ENCODE measurements at regions not wholly inside any gene's neighbourhood (a gene's known extent, or its start where the extent isn't known, plus 50 kb on each side); places are given as distances from the start of the nearest gene placed in this dataset.
"Not testable (repeated sequence)": the region's sequence is repeated elsewhere in the genome, so short reads cannot be mapped to it uniquely, and the experiment has no call there.

DNA sequence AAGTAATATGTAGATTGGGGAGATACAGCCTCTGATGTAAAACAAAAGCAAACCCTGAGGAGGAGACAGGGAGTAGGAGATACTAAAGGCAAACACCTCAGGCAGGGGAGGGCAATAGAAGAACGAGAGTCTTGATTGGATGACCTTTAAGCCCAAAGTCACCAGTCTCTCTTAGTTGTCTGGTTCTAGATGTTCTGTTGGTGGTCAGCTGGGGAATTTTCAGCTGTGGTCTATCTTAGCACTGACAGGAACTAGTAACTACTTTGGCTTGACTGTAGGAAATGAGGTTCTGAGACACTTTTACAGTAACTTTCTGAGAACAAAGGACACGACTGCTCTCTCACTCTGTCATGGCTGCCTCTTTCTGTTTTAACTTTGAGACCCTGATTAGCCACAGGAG lies 290.7 kb upstream of the MIR17HG start:
- peak overlapping the region; percentile 53 for H3K4me2 ChIP-seq (ENCODE audit: low read length)
- H3K9ac ChIP-seq (ENCODE audit: low read length): peak overlapping the region; percentile 47
- no peaks in the 10 kb centered on the region for H3K36me3 ChIP-seq (replicated peaks; ENCODE audit: low read depth, low read length)
- no peaks in the 10 kb centered on the region for H3K9me3 ChIP-seq (ENCODE audit: insufficient read depth, low read length)
- TF ChIP-seq CTCF (IDR thresholded peaks at IDR 0.05; ENCODE audit: low read depth, low read length) (no peak), EZH2phosphoT487 (IDR thresholded peaks at IDR 0.05; ENCODE audit: low read depth) (no peak)
- peak overlapping the region; percentile 42 for H3K4me3 ChIP-seq (ENCODE audit: low read length)
- no peaks in the 10 kb centered on the region for H4K20me1 ChIP-seq (ENCODE audit: insufficient read depth, low read length)
- peak overlapping the region; percentile 64 for H2AFZ ChIP-seq (ENCODE audit: low read depth, low read length)
- H3K4me1 ChIP-seq (ENCODE audit: low read length): peaks cover 17% of the 10 kb centered on the region
- H3K79me2 ChIP-seq (ENCODE audit: low read length): no peaks in the 10 kb centered on the region
- peak overlapping the region; percentile 71 for H3K27ac ChIP-seq (ENCODE audit: low read length)
- H3K27me3 ChIP-seq (ENCODE audit: low read depth, low read length): no peaks in the 10 kb centered on the region

DNA sequence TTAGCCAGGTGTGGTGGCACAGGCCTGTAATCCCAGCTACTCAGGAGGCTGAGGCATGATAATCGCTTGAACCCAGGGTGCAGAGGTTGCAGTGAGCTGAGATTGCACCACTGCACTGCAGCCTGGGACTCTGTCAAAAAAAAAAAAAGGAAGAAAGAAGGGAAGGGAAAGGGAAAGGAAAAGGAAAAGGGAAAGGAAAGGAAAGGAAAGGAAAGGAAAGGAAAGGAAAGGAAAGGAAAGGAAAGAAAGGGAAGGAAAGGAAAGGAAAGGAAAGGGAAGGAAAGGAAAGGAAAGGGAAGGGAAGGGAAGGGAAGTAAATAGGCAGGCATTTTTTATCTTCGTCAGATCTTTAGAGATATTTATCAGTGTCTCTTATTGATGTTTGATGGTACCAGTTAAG lies 290.0 kb upstream of the MIR17HG start:
- H3K4me3 ChIP-seq (ENCODE audit: low read length); H3K9ac ChIP-seq (ENCODE audit: low read length); H3K79me2 ChIP-seq (ENCODE audit: low read length); H3K36me3 ChIP-seq (replicated peaks; ENCODE audit: low read depth, low read length); H3K9me3 ChIP-seq (ENCODE audit: insufficient read depth, low read length); H3K4me2 ChIP-seq (ENCODE audit: low read length); H4K20me1 ChIP-seq (ENCODE audit: insufficient read depth, low read length); H2AFZ ChIP-seq (ENCODE audit: low read depth, low read length); H3K27ac ChIP-seq (ENCODE audit: low read length); H3K27me3 ChIP-seq (ENCODE audit: low read depth, low read length): not testable (repeated sequence)
- H3K4me1 ChIP-seq (ENCODE audit: low read length): peaks cover 17% of the 10 kb centered on the region

GRCh38 chr13:91058066-91058465 lies 289.4 kb upstream of the MIR17HG start:
- no peaks in the 10 kb centered on the region for H3K27me3 ChIP-seq (ENCODE audit: low read depth, low read length)
- H3K4me1 ChIP-seq (ENCODE audit: low read length): peaks cover 17% of the 10 kb centered on the region
- no peak overlapping the region for H3K27ac ChIP-seq (ENCODE audit: low read length)
- no peak overlapping the region for H3K9ac ChIP-seq (ENCODE audit: low read length)
- no peaks in the 10 kb centered on the region for H3K9me3 ChIP-seq (ENCODE audit: insufficient read depth, low read length)
- no peaks in the 10 kb centered on the region for H3K36me3 ChIP-seq (replicated peaks; ENCODE audit: low read depth, low read length)
- no peak overlapping the region for H3K4me3 ChIP-seq (ENCODE audit: low read length)
- H2AFZ ChIP-seq (ENCODE audit: low read depth, low read length): no peak overlapping the region
- H3K79me2 ChIP-seq (ENCODE audit: low read length): no peaks in the 10 kb centered on the region
- TF ChIP-seq EZH2phosphoT487 (IDR thresholded peaks at IDR 0.05; ENCODE audit: low read depth): no peak
- no peak for TF ChIP-seq CTCF (IDR thresholded peaks at IDR 0.05; ENCODE audit: low read depth, low read length)
- no peaks in the 10 kb centered on the region for H4K20me1 ChIP-seq (ENCODE audit: insufficient read depth, low read length)
- H3K4me2 ChIP-seq (ENCODE audit: low read length): no peak overlapping the region

DNA sequence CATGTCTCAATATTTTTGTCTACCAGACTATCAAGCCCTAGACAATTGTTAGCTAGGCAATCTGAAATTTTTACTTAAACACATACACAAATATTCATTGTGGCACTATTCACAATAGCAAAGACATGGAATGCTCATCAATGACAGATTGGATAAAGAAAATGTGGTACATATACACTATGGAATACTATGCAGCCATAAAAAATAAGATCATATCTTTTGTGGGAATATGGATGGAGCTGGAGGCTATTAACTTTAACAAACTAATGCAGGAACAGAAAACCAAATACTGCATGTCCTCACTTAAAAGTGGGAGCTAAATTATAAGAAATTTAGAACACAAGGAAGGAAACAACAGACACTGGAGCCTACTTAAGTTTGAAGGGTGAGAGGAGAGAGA lies 288.6 kb upstream of the MIR17HG start:
- Histone ChIP-seq H3K9me3 (ENCODE audit: insufficient read depth, low read length) (no peaks in the 10 kb centered on the region), H2AFZ (ENCODE audit: low read depth, low read length) (no peak overlapping the region), H3K9ac (ENCODE audit: low read length) (no peak overlapping the region), H3K4me1 (ENCODE audit: low read length) (peaks cover 17% of the 10 kb centered on the region), H3K4me3 (ENCODE audit: low read length) (no peak overlapping the region), H3K4me2 (ENCODE audit: low read length) (no peak overlapping the region), H3K27me3 (ENCODE audit: low read depth, low read length) (no peaks in the 10 kb centered on the region), H3K36me3 (replicated peaks; ENCODE audit: low read depth, low read length) (no peaks in the 10 kb centered on the region), H4K20me1 (ENCODE audit: insufficient read depth, low read length) (no peaks in the 10 kb centered on the region), H3K27ac (ENCODE audit: low read length) (no peak overlapping the region), H3K79me2 (ENCODE audit: low read length) (no peaks in the 10 kb centered on the region)
- TF ChIP-seq CTCF (IDR thresholded peaks at IDR 0.05; ENCODE audit: low read depth, low read length) (no peak), EZH2phosphoT487 (IDR thresholded peaks at IDR 0.05; ENCODE audit: low read depth) (no peak)

GRCh38 chr13:91066745-91067144 lies 280.7 kb upstream of the MIR17HG start:
- Histone ChIP-seq H3K27me3 (ENCODE audit: low read depth, low read length) (no peaks in the 10 kb centered on the region), H3K4me2 (ENCODE audit: low read length) (no peak overlapping the region), H3K27ac (ENCODE audit: low read length) (no peak overlapping the region), H2AFZ (ENCODE audit: low read depth, low read length) (no peak overlapping the region), H3K9me3 (ENCODE audit: insufficient read depth, low read length) (no peaks in the 10 kb centered on the region), H4K20me1 (ENCODE audit: insufficient read depth, low read length) (no peaks in the 10 kb centered on the region), H3K79me2 (ENCODE audit: low read length) (no peaks in the 10 kb centered on the region), H3K9ac (ENCODE audit: low read length) (no peak overlapping the region), H3K4me3 (ENCODE audit: low read length) (no peak overlapping the region), H3K4me1 (ENCODE audit: low read length) (no peaks in the 10 kb centered on the region), H3K36me3 (replicated peaks; ENCODE audit: low read depth, low read length) (no peaks in the 10 kb centered on the region)
- TF ChIP-seq CTCF (IDR thresholded peaks at IDR 0.05; ENCODE audit: low read depth, low read length) (no peak), EZH2phosphoT487 (IDR thresholded peaks at IDR 0.05; ENCODE audit: low read depth) (no peak)

Measured in OCI-LY3 (cell line).